ENCODE measurements at regions not wholly inside any gene's neighbourhood (a gene's known extent, or its start where the extent isn't known, plus 50 kb on each side); places are given as distances from the start of the nearest gene placed in this dataset.

- Mint-ChIP-seq H3K4me1 (ENCODE audit: insufficient read depth, unreplicated experiment) (peaks cover 5% of the 10 kb centered on the region), H3K4me3 (ENCODE audit: unreplicated experiment) (no peak overlapping the region), H3K27me3 (ENCODE audit: insufficient read depth, unreplicated experiment) (peaks cover 83% of the 10 kb centered on the region), H3K36me3 (ENCODE audit: insufficient read depth, unreplicated experiment) (peaks cover 5% of the 10 kb centered on the region), H3K9me3 (ENCODE audit: unreplicated experiment) (no peaks in the 10 kb centered on the region), H3K27ac (ENCODE audit: low read depth, unreplicated experiment) (no peak overlapping the region)
- BruUV-seq (replicated peaks) = no TSS peak
- CTCF ChIA-PET = no interaction called here
- no peak for TF ChIP-seq CTCF (IDR thresholded peaks at IDR 0.05; ENCODE audit: unreplicated experiment)
- DNase-seq (ENCODE audit: unreplicated experiment) = no peak
- POLR2A ChIA-PET = interaction anchor here (1.0 kb wide), 1 partner anchor 254 kb away, joined by 5 read pairs; no protein-coding TSS in a partner anchor
- intact Hi-C loops (cut with micrococcal nuclease) = no loop called here
Measured at GRCh38 chr4:84263415-84263814, 235.7 kb downstream of the NKX6-1 start.

GRCh38 chr4:84260495-84260894 is 238.6 kb downstream of the NKX6-1 start:
- no peak for DNase-seq (ENCODE audit: unreplicated experiment)
- POLR2A ChIA-PET = interaction anchor here (0.9 kb wide), 1 partner anchor 22 kb away, joined by 3 read pairs; no protein-coding TSS in a partner anchor
- H3K27me3 Mint-ChIP-seq (ENCODE audit: insufficient read depth, unreplicated experiment) = peaks cover 79% of the 10 kb centered on the region
- BruUV-seq (replicated peaks) = no TSS peak
- no peaks in the 10 kb centered on the region for H3K9me3 Mint-ChIP-seq (ENCODE audit: unreplicated experiment)
- CTCF ChIA-PET = interaction anchor here (0.8 to 1.5 kb wide), 5 partner anchors 10 to 243 kb away, joined by 3 to 6 read pairs (median 3); no protein-coding TSS in a partner anchor
- H3K4me1 Mint-ChIP-seq (ENCODE audit: insufficient read depth, unreplicated experiment) = peaks cover 5% of the 10 kb centered on the region
- no peak for TF ChIP-seq CTCF (IDR thresholded peaks at IDR 0.05; ENCODE audit: unreplicated experiment)
- peaks cover 5% of the 10 kb centered on the region for H3K36me3 Mint-ChIP-seq (ENCODE audit: insufficient read depth, unreplicated experiment)
- H3K27ac Mint-ChIP-seq (ENCODE audit: low read depth, unreplicated experiment) = no peak overlapping the region
- H3K4me3 Mint-ChIP-seq (ENCODE audit: unreplicated experiment) = no peak overlapping the region
- intact Hi-C loops (cut with micrococcal nuclease) = no loop called here

- TF ChIP-seq CTCF (IDR thresholded peaks at IDR 0.05; ENCODE audit: unreplicated experiment) = peak; percentile 69
- Mint-ChIP-seq H3K36me3 (ENCODE audit: insufficient read depth, unreplicated experiment) (peaks cover 5% of the 10 kb centered on the region), H3K4me1 (ENCODE audit: insufficient read depth, unreplicated experiment) (peaks cover 5% of the 10 kb centered on the region), H3K27ac (ENCODE audit: low read depth, unreplicated experiment) (no peak overlapping the region), H3K4me3 (ENCODE audit: unreplicated experiment) (no peak overlapping the region), H3K9me3 (ENCODE audit: unreplicated experiment) (no peaks in the 10 kb centered on the region), H3K27me3 (ENCODE audit: insufficient read depth, unreplicated experiment) (peaks cover 80% of the 10 kb centered on the region)
- ChIA-PET CTCF (interaction anchor here (0.7 to 1.2 kb wide), 5 partner anchors 9 to 337 kb away, joined by 3 to 5 read pairs (median 4); no protein-coding TSS in a partner anchor), POLR2A (no interaction called here)
- no TSS peak for BruUV-seq (replicated peaks)
- intact Hi-C loops (cut with micrococcal nuclease) = loop anchor here (1.0 to 10.0 kb wide), 6 partner anchors 107 to 752 kb away; no protein-coding TSS in a partner anchor
- peak; percentile 53 for DNase-seq (ENCODE audit: unreplicated experiment)
Measured at GRCh38 chr4:84258905-84259830, 239.9 kb downstream of the NKX6-1 start.

DNA sequence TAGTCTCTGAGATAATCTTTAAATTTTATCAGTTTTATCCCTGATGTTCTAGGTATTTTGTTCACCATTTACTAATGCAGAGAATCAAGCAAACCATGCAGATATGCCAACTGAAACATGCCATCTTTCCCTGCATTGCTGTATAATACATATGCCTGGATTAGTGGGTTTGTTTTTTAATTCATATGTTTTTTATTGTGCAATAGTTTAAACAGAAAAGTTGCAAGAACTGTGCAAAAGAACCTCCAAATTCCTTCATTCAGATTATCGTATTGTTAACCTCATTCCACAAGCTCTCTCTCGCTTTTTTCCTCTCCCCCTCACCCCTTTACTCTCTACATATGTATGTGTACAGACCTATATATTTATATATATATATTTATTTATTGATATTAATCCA is 244.6 kb downstream of the NKX6-1 start:
- Mint-ChIP-seq H3K9me3 (ENCODE audit: unreplicated experiment) (no peaks in the 10 kb centered on the region), H3K36me3 (ENCODE audit: insufficient read depth, unreplicated experiment) (no peaks in the 10 kb centered on the region), H3K27ac (ENCODE audit: low read depth, unreplicated experiment) (no peak overlapping the region), H3K4me3 (ENCODE audit: unreplicated experiment) (no peak overlapping the region), H3K4me1 (ENCODE audit: insufficient read depth, unreplicated experiment) (peaks cover 5% of the 10 kb centered on the region), H3K27me3 (ENCODE audit: insufficient read depth, unreplicated experiment) (peaks cover 78% of the 10 kb centered on the region)
- ChIA-PET POLR2A (no interaction called here), CTCF (no interaction called here)
- BruUV-seq (replicated peaks) = no TSS peak
- intact Hi-C loops (cut with micrococcal nuclease) = loop anchor here (10.0 kb wide), 1 partner anchor 250 kb away; no protein-coding TSS in a partner anchor
- DNase-seq (ENCODE audit: unreplicated experiment) = no peak
- TF ChIP-seq CTCF (IDR thresholded peaks at IDR 0.05; ENCODE audit: unreplicated experiment) = no peak

All from MCF 10A (cell line).